NT2/D1 (cell line): ENCODE measurements at regions not wholly inside any gene's neighbourhood (a gene's known extent, or its start where the extent isn't known, plus 50 kb on each side); places are given as distances from the start of the nearest gene placed in this dataset.
A peak's percentile ranks its signal among the peaks of the same experiment; 100 is the strongest.

Source experiments
- DNase-seq: peaks from one replicate; pipeline ENCODE4 v3.0.0-alpha.2; 2011; ENCODE audit warnings: low read depth, low spot score
- H3K27me3 ChIP-seq: 2 replicates; pipeline ENCODE4 v1.6.0; 2011; ENCODE audit warnings: mild to moderate bottlenecking; ENCODE audit not compliant: insufficient read length, insufficient read depth
- H3K36me3 ChIP-seq: 2 replicates; pipeline ENCODE4 v1.6.1; 2011; ENCODE audit warnings: mild to moderate bottlenecking, low read length, mixed read lengths; ENCODE audit not compliant: insufficient read depth, insufficient read length
- H3K4me1 ChIP-seq: 2 replicates; pipeline ENCODE4 v1.5.1; 2011; ENCODE audit not compliant: insufficient read depth, insufficient read length
- H3K4me3 ChIP-seq: 2 replicates; pipeline ENCODE4 v1.5.1; 2011; ENCODE audit warnings: low read depth; ENCODE audit not compliant: insufficient read length
- H3K9ac ChIP-seq: 2 replicates; pipeline ENCODE4 v1.6.0; 2011; ENCODE audit warnings: low read depth; ENCODE audit not compliant: insufficient read length
- H3K9me3 ChIP-seq: 2 replicates; pipeline ENCODE4 v1.5.1; 2011; ENCODE audit warnings: mild to moderate bottlenecking, low read length; ENCODE audit not compliant: insufficient read depth
- SUZ12 ChIP-seq: IDR thresholded peaks from 2 replicates; pipeline ENCODE4 v1.6.1; 2011; ENCODE audit not compliant: insufficient read length, insufficient read depth; ENCODE audit errors: extremely low read depth
- YY1 ChIP-seq: IDR thresholded peaks from 2 replicates; pipeline ENCODE4 v1.6.1; 2011; ENCODE audit not compliant: insufficient read length, insufficient read depth
- ZNF274 ChIP-seq: IDR thresholded peaks from 2 replicates; pipeline ENCODE4 v1.6.1; 2011; ENCODE audit warnings: mild to moderate bottlenecking, low read depth, low read length

DNA sequence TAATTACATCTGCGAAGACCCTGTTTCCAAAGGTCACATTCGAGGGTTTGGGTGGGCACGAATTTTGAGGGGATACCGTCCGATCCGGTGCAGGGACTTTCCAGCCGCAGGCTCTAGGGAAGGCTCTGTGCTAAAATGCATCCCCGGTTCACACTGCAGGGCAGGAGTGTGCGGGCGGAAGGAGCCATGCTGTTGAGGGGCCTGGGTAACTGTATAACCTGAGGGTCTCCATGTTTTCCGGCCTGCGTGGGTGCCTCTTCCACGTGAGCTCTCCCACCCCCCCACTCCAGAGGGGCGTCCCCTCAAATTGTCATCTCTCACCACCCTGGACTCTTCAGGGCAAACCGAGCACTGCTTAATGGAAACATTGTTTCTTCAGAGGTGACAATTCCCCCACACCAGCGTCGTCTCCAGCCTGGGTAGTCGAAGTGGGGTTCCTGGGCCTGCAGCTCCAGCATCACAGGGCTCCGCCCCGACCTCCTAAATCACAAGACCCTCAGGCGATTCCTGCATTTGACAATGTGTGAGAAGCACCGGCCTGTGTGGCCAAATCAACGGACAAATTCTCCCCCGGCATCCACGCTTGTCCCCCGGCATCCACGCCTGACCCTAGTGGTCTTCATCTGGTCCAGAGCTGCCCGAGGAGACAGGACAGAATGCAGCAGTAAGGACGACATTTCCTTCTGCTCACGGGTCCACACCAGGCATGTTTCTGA is 51.2 kb downstream of the FOXL3 start:
- Histone ChIP-seq H3K4me1 (peaks cover 10% of the 10 kb centered on the region), H3K36me3 (no peaks in the 10 kb centered on the region), H3K4me3 (no peak overlapping the region), H3K9me3 (no peaks in the 10 kb centered on the region), H3K27me3 (peaks cover 3% of the 10 kb centered on the region), H3K9ac (no peak overlapping the region)
- TF ChIP-seq SUZ12 (no peak), YY1 (no peak), ZNF274 (no peak)
- no peak for DNase-seq

- peaks cover 10% of the 10 kb centered on the region for H3K4me1 ChIP-seq
- H3K36me3 ChIP-seq, result no peaks in the 10 kb centered on the region
- H3K9me3 ChIP-seq, result no peaks in the 10 kb centered on the region
- H3K4me3 ChIP-seq, result no peak overlapping the region
- H3K9ac ChIP-seq, result no peak overlapping the region
- DNase-seq, result no peak
- TF ChIP-seq ZNF274, result no peak
- no peak for TF ChIP-seq YY1
- no peak for TF ChIP-seq SUZ12
- H3K27me3 ChIP-seq, result peaks cover 3% of the 10 kb centered on the region
Observed at GRCh38 chr7:341841-342638, 52.1 kb downstream of the FOXL3 start.

DNA sequence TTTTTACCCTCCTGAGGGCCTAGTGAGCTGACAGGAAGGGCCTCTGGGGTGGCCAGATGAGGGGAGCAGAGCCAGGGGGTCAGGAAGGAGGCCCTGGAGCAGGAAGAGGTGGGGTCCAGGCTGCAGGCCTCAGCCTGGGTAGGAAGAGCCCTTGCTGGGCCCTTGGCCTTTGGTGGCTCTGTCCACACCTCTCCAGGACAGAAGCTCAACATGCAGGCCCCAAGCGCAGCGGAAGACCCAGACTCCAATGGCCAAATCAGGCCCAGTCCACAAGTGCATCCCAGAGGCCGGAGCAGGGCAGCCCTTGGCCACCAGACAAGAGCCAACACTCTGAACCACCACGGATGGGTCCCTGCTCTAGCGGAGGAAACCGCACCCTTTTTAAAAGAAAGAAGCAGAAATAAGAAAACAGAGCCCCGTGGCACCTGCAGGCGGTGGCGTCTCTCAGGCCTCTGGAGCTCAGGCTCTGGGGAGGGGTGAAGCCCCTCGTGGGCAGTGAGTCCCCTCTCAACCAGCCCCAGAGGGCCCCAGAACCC is 52.8 kb downstream of the FOXL3 start:
- no peak overlapping the region for H3K9ac ChIP-seq
- peaks cover 8% of the 10 kb centered on the region for H3K4me1 ChIP-seq
- no peak for TF ChIP-seq SUZ12
- peaks cover 3% of the 10 kb centered on the region for H3K27me3 ChIP-seq
- H3K9me3 ChIP-seq, result no peaks in the 10 kb centered on the region
- H3K36me3 ChIP-seq, result no peaks in the 10 kb centered on the region
- no peak overlapping the region for H3K4me3 ChIP-seq
- DNase-seq, result no peak

GRCh38 chr7:343227-343822 is 53.4 kb downstream of the FOXL3 start:
- Histone ChIP-seq H3K4me3 (no peak overlapping the region), H3K9ac (peak overlapping the region; percentile 0), H3K9me3 (no peaks in the 10 kb centered on the region), H3K36me3 (no peaks in the 10 kb centered on the region), H3K4me1 (peaks cover 8% of the 10 kb centered on the region), H3K27me3 (peaks cover 3% of the 10 kb centered on the region)
- no peak for DNase-seq
- TF ChIP-seq ZNF274, result no peak
- no peak for TF ChIP-seq SUZ12
- no peak for TF ChIP-seq YY1

DNA sequence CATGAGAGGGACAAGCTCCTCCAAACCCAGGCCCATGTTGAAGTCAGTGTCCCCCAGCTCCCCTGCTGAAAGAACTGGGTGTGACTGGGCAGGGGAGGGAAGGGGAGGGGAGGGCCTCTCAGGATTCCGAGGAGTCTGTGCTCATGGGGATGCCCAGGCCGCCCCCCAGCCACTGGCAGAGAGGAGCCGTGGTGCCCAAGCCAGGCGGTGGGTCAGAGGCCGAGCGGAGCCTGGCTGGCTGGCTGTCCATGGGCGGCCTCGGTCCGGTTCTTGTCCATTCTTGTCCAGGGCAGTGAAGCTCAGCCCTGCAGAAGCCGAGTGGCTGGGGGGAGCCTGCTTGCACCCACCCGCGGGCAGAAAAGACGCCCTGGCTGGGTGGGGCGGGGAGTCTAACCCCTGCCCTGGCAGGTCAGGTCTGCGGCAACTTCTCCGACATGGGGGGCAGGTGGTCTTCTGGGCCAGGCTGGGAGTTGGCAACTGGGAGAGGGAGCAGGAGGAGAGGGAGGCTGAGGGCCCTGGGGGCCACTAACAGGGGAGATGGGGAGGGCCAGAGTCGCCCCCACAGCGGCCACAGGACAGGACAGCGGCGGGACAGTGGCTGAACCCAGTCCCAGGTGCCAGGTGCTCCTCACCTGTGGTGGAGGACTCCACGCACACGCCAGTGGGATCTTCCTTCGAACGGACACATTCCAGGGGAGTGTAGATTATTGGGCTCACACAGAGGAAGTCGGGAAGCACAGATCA is 54.1 kb downstream of the FOXL3 start:
- H3K27me3 ChIP-seq, result peaks cover 3% of the 10 kb centered on the region
- no peaks in the 10 kb centered on the region for H3K9me3 ChIP-seq
- H3K36me3 ChIP-seq, result no peaks in the 10 kb centered on the region
- peaks cover 8% of the 10 kb centered on the region for H3K4me1 ChIP-seq
- DNase-seq, result no peak
- TF ChIP-seq YY1, result no peak
- no peak for TF ChIP-seq SUZ12
- no peak for TF ChIP-seq ZNF274
- peak overlapping the region; percentile 34 for H3K9ac ChIP-seq
- no peak overlapping the region for H3K4me3 ChIP-seq

GRCh38 chr7:344608-344994 is 54.6 kb downstream of the FOXL3 start:
- Histone ChIP-seq H3K36me3 (no peaks in the 10 kb centered on the region), H3K9ac (no peak overlapping the region), H3K27me3 (peaks cover 3% of the 10 kb centered on the region), H3K4me1 (peaks cover 8% of the 10 kb centered on the region), H3K4me3 (no peak overlapping the region), H3K9me3 (no peaks in the 10 kb centered on the region)
- no peak for DNase-seq
- TF ChIP-seq SUZ12 (no peak), ZNF274 (no peak), YY1 (no peak)
